ENCODE measurements at regions not wholly inside any gene's neighbourhood (a gene's known extent, or its start where the extent isn't known, plus 50 kb on each side); places are given as distances from the start of the nearest gene placed in this dataset.
A peak's percentile ranks its signal among the peaks of the same experiment; 100 is the strongest.

- no peaks in the 10 kb centered on the region for H3K27me3 ChIP-seq (ENCODE audit: insufficient read depth)
- peak overlapping the region; percentile 45; the same call in 1 of the 2 replicates for H3K4me2 ChIP-seq
- no peak overlapping the region for H2AFZ ChIP-seq
- Mint-ChIP-seq H3K27ac (peak overlapping the region; percentile 25), H3K4me3 (no peak overlapping the region), H3K27me3 (ENCODE audit: insufficient read depth, low read depth, poor library complexity) (peaks cover 2% of the 10 kb centered on the region), H3K4me1 (peaks cover 16% of the 10 kb centered on the region), H3K36me3 (ENCODE audit: low read depth) (no peaks in the 10 kb centered on the region), H3K9me3 (no peaks in the 10 kb centered on the region)
- DNase-seq (ENCODE audit: low spot score) (no peak), ATAC-seq (no peak)
- H3K4me3 ChIP-seq = no peak overlapping the region
- no peaks in the 10 kb centered on the region for H3K36me3 ChIP-seq (ENCODE audit: insufficient read depth)
- H3K4me1 ChIP-seq (ENCODE audit: insufficient read depth) = peaks cover 15% of the 10 kb centered on the region
- no peak for TF ChIP-seq EZH2phosphoT487 (IDR thresholded peaks at IDR 0.05; ENCODE audit: unreplicated experiment)
- no peak for TF ChIP-seq REST (IDR thresholded peaks at IDR 0.05; ENCODE audit: unreplicated experiment)
- no peak for TF ChIP-seq CTCF (conservative IDR thresholded peaks at IDR 0.05; ENCODE audit: low read depth in 2 of 2)
- TF ChIP-seq POLR2AphosphoS5 (IDR thresholded peaks at IDR 0.05; ENCODE audit: low read depth) = no peak
- no peak for TF ChIP-seq ZNF114 (CRISPR knock-in tag; IDR thresholded peaks at IDR 0.05)
- no peak for TF ChIP-seq ZNF331 (CRISPR knock-in tag; IDR thresholded peaks at IDR 0.05; ENCODE audit: low read depth)
- TF ChIP-seq ZNF462 (CRISPR knock-in tag; IDR thresholded peaks at IDR 0.05) = no peak
- TF ChIP-seq ETS1 (IDR thresholded peaks at IDR 0.05) = no peak
- no peak for TF ChIP-seq STAT1 (IDR thresholded peaks at IDR 0.05; ENCODE audit: unreplicated experiment)
- no peak for TF ChIP-seq JUNB (IDR thresholded peaks at IDR 0.05; ENCODE audit: unreplicated experiment)
- TF ChIP-seq EZH2 (IDR thresholded peaks at IDR 0.05; ENCODE audit: low read depth, unreplicated experiment) = no peak
- no peak for TF ChIP-seq NANOG (IDR thresholded peaks at IDR 0.05; ENCODE audit: borderline replicate concordance)
- no peak for TF ChIP-seq CREB1 (CRISPR knock-in tag; IDR thresholded peaks at IDR 0.05; ENCODE audit: low read depth)
- no peaks in the 10 kb centered on the region for H3K79me2 ChIP-seq (replicated peaks; ENCODE audit: insufficient read depth)
- H3F3A ChIP-seq (replicated peaks; ENCODE audit: low read depth) = no peaks in the 10 kb centered on the region
- H3K27ac ChIP-seq (ENCODE audit: low read depth) = no peak overlapping the region
- H3K9me2 ChIP-seq (ENCODE audit: insufficient read depth) = no peaks in the 10 kb centered on the region; the same call in 1 of the 2 replicates
- no peaks in the 10 kb centered on the region for H4K20me1 ChIP-seq (replicated peaks; ENCODE audit: insufficient read depth)
Measured at GRCh38 chr1:170800265-170800664, 135.1 kb upstream of the MROH9 start.

Data from GM23338 (cell line).